Body of pancreas (tissue), 4 donors: ENCODE measurements at regions not wholly inside any gene's neighbourhood (a gene's known extent, or its start where the extent isn't known, plus 50 kb on each side); places are given as distances from the start of the nearest gene placed in this dataset.

ENCODE experiments used
- CTCF ChIP-seq, 7 experiments: fragments of 450-650 bp in 4 of 7; fragments of 200-600 bp in 3 of 7; sonication (generic) in 3 of 7; IDR thresholded peaks; one replicate each; pipeline ENCODE4 v1.5.1; 2016 to 2019; ENCODE audit warnings: antibody characterized with exemption in 7 of 7
- POLR2A ChIP-seq, 3 donors: fragments of 450-650 bp; IDR thresholded peaks; one replicate each; pipeline ENCODE4 v1.6.1; 2016; ENCODE audit warnings: antibody characterized with exemption in 3 of 3, mild to moderate bottlenecking in 2 of 3

- no peak for TF ChIP-seq CTCF (IDR thresholded peaks at IDR 0.05)
- no peak for TF ChIP-seq POLR2A (IDR thresholded peaks at IDR 0.05)
These were observed 102.7 kb upstream of the BCL2L14 start for GRCh38 chr12:11968048-11968383.
